Keratinocyte (primary cell): ENCODE measurements at regions not wholly inside any gene's neighbourhood (a gene's known extent, or its start where the extent isn't known, plus 50 kb on each side); places are given as distances from the start of the nearest gene placed in this dataset.
"Not testable (repeated sequence)": the region's sequence is repeated elsewhere in the genome, so short reads cannot be mapped to it uniquely, and the experiment has no call there.

Source experiments
- DNase-seq: peaks from one replicate; pipeline ENCODE4 v3.0.0-alpha.2; 2011; ENCODE audit warnings: low read depth, missing footprints, low spot score
- FAIRE-seq: peaks from 2 replicates; lab custom pipeline; 2011; peaks lifted over from hg19 to GRCh38; lab: Jason Lieb, UNC
- H2AFZ ChIP-seq: 2 replicates; pipeline ENCODE4 v1.6.0; 2012; ENCODE audit warnings: low read length, control low read depth, inconsistent platforms; ENCODE audit not compliant: control insufficient read depth
- H3K27ac ChIP-seq: 2 replicates; pipeline ENCODE4 v1.5.1; 2011; ENCODE audit warnings: low read length; ENCODE audit not compliant: control insufficient read depth, insufficient read depth
- H3K27me3 ChIP-seq: 3 replicates; pipeline ENCODE4 v1.6.0; 2011; ENCODE audit warnings: low read length; ENCODE audit not compliant: control insufficient read depth, insufficient read depth; ENCODE audit errors: extremely low read depth
- H3K36me3 ChIP-seq, 2 experiments: 2 replicates in 1 of 2; 3 replicates in 1 of 2; pipeline ENCODE4 v1.5.1; 2011; ENCODE audit warnings: low read length in 2 of 2, mild to moderate bottlenecking in 1 of 2; ENCODE audit not compliant: control insufficient read depth in 2 of 2, insufficient read depth in 2 of 2; ENCODE audit errors: extremely low read depth in 1 of 2
- H3K4me1 ChIP-seq: 3 replicates; pipeline ENCODE4 v1.5.1; 2011; ENCODE audit warnings: low read length; ENCODE audit not compliant: control insufficient read depth, insufficient read depth; ENCODE audit errors: extremely low read depth
- H3K4me2 ChIP-seq: 3 replicates; pipeline ENCODE4 v1.6.0; 2011; ENCODE audit warnings: low read depth, low read length; ENCODE audit not compliant: control insufficient read depth, insufficient read depth; ENCODE audit errors: extremely low read depth
- H3K4me3 ChIP-seq, 3 experiments: fragments of 200-600 bp in 1 of 3; sonication (generic) in 1 of 3; 2 replicates in 2 of 3; 3 replicates in 1 of 3; pipeline ENCODE4 v1.5.1; 2011 to 2016; ENCODE audit warnings: low read length in 3 of 3, mild to moderate bottlenecking in 3 of 3, control low read depth in 2 of 3, inconsistent platforms in 1 of 3, low read depth in 1 of 3, mixed read lengths in 1 of 3, mixed run types in 1 of 3, moderate library complexity in 1 of 3; ENCODE audit not compliant: control insufficient read depth in 2 of 3, insufficient read depth in 2 of 3; ENCODE audit errors: extremely low read depth in 1 of 3
- H3K79me2 ChIP-seq: 2 replicates; pipeline ENCODE4 v1.6.0; 2012; ENCODE audit warnings: low read length; ENCODE audit not compliant: control insufficient read depth, insufficient read depth
- H3K9ac ChIP-seq: 3 replicates; pipeline ENCODE4 v1.6.0; 2011; ENCODE audit warnings: low read length; ENCODE audit not compliant: control insufficient read depth, insufficient read depth; ENCODE audit errors: extremely low read depth
- H3K9me1 ChIP-seq: 3 replicates; pipeline ENCODE4 v1.6.0; 2011; ENCODE audit warnings: low read length; ENCODE audit not compliant: control insufficient read depth, insufficient read depth; ENCODE audit errors: extremely low read depth
- H3K9me3 ChIP-seq: 2 replicates; pipeline ENCODE4 v1.5.1; 2012; ENCODE audit warnings: low read depth, low read length; ENCODE audit not compliant: control insufficient read depth
- H4K20me1 ChIP-seq: 3 replicates; pipeline ENCODE4 v1.6.0; 2011; ENCODE audit warnings: low read length; ENCODE audit not compliant: control insufficient read depth, insufficient read depth; ENCODE audit errors: extremely low read depth
- EZH2 ChIP-seq: IDR thresholded peaks from one replicate; pipeline ENCODE4 v1.6.1; 2012; ENCODE audit warnings: inconsistent platforms, mild to moderate bottlenecking, low read length, moderate library complexity
- dilution Hi-C: fragments of 300-500 bp; cut with MboI; formaldehyde crosslinking; loops from one replicate; pipeline ENCODE4 v1.7.0; 2020; ENCODE audit warnings: low sequenced_read_pairs; ENCODE audit not compliant: extremely low pct_ligation_motif_present
- TF ChIP-seq, protein P1 (sequence below), 3 experiments: IDR thresholded peaks in 1 of 3; conservative IDR thresholded peaks in 1 of 3; optimal IDR thresholded peaks in 1 of 3; 2 replicates in 2 of 3; 3 replicates in 1 of 3; pipeline versions ENCODE3 to v1.5.1; 2011; ENCODE audit warnings: low read length in 3 of 3, mild to moderate bottlenecking in 3 of 3, moderate library complexity in 2 of 3, control low read depth in 1 of 3, inconsistent platforms in 1 of 3; ENCODE audit not compliant: insufficient read depth in 2 of 3; ENCODE audit errors: extremely low read depth in 1 of 3

DNA sequence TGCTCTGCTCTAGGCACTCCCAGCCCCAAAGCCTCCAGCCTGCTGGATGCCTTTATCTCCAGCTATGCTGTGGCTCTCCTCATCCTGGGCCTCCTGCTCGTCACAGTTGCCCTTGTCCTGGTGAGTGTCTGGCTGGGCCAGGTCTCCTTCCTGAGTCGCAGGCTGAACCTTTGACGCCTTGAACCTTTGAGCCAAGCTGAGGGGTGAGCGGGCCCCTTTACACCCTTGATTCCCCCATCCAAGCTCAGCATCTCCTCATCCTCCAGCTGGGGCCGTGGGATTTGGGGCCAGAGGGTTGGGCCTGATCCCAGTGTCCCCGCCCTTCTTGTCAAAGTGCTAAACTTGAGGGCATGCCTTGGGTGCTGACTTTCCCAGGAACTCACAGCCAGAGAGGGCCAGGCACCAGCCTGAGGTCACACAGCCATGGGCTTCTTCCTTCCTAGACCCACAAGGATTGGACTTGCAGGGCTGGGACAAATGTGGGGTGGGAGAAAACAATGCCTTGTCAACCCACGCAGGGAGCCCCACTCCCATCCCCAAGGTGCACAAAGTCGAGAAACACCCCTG is 137.0 kb downstream of the TBC1D2B start:
- DNase-seq (no peak), FAIRE-seq (no peak)
- no peak overlapping the region for H3K9ac ChIP-seq
- H3K79me2 ChIP-seq: no peaks in the 10 kb centered on the region
- no peak overlapping the region for H3K27ac ChIP-seq
- dilution Hi-C loops: no loop called here
- no peaks in the 10 kb centered on the region for H3K36me3 ChIP-seq
- TF ChIP-seq, protein P1, sequence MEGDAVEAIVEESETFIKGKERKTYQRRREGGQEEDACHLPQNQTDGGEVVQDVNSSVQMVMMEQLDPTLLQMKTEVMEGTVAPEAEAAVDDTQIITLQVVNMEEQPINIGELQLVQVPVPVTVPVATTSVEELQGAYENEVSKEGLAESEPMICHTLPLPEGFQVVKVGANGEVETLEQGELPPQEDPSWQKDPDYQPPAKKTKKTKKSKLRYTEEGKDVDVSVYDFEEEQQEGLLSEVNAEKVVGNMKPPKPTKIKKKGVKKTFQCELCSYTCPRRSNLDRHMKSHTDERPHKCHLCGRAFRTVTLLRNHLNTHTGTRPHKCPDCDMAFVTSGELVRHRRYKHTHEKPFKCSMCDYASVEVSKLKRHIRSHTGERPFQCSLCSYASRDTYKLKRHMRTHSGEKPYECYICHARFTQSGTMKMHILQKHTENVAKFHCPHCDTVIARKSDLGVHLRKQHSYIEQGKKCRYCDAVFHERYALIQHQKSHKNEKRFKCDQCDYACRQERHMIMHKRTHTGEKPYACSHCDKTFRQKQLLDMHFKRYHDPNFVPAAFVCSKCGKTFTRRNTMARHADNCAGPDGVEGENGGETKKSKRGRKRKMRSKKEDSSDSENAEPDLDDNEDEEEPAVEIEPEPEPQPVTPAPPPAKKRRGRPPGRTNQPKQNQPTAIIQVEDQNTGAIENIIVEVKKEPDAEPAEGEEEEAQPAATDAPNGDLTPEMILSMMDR (optimal IDR thresholded peaks at IDR 0.05 in 1 of 3, IDR thresholded peaks at IDR 0.05 in 1 of 3, conservative IDR thresholded peaks at IDR 0.05 in 1 of 3; ENCODE audit: extremely low read depth in 1 of 3, insufficient read depth in 2 of 3, low read length in 3 of 3): no peak
- no peak for TF ChIP-seq EZH2
- H3K4me3 ChIP-seq: no peak overlapping the region
- no peak overlapping the region for H3K4me2 ChIP-seq
- no peaks in the 10 kb centered on the region for H4K20me1 ChIP-seq
- no peaks in the 10 kb centered on the region for H3K9me1 ChIP-seq
- no peaks in the 10 kb centered on the region for H3K4me1 ChIP-seq
- no peaks in the 10 kb centered on the region for H3K27me3 ChIP-seq
- H2AFZ ChIP-seq: no peak overlapping the region
- no peaks in the 10 kb centered on the region for H3K9me3 ChIP-seq

DNA sequence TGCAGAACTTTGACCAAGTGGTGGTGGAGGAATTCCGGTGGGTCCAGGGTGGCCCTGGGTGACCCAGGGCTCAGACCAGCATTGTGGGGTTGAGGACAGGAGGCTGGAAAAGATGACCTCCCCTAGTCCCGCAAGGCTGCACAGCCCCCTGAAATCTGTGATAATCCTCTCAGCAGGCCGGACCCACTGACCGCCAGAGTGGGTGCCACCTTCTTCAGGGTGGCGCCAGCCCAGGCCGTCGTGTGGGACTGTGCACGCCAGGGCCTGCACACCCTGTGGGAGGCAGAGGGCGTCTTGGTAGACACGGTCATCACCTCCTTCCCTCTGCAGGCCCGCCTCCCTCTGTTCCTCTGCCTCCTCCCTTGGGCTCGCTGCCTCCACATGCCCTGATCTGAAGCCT is 137.7 kb downstream of the TBC1D2B start:
- no peaks in the 10 kb centered on the region for H4K20me1 ChIP-seq
- H3K27ac ChIP-seq: no peak overlapping the region
- H3K9me1 ChIP-seq: no peaks in the 10 kb centered on the region
- no peaks in the 10 kb centered on the region for H3K4me1 ChIP-seq
- no peak for FAIRE-seq
- H3K9ac ChIP-seq: no peak overlapping the region
- dilution Hi-C loops: no loop called here
- no peak overlapping the region for H3K4me2 ChIP-seq
- H3K4me3 ChIP-seq: no peak overlapping the region
- no peaks in the 10 kb centered on the region for H3K9me3 ChIP-seq
- H3K36me3 ChIP-seq: no peaks in the 10 kb centered on the region
- no peaks in the 10 kb centered on the region for H3K27me3 ChIP-seq
- TF ChIP-seq, protein P1 (optimal IDR thresholded peaks at IDR 0.05 in 1 of 3, IDR thresholded peaks at IDR 0.05 in 1 of 3, conservative IDR thresholded peaks at IDR 0.05 in 1 of 3; ENCODE audit: extremely low read depth in 1 of 3, insufficient read depth in 2 of 3, low read length in 3 of 3): no peak
- TF ChIP-seq EZH2: no peak
- H2AFZ ChIP-seq: no peak overlapping the region
- no peaks in the 10 kb centered on the region for H3K79me2 ChIP-seq
- no peak for DNase-seq

DNA sequence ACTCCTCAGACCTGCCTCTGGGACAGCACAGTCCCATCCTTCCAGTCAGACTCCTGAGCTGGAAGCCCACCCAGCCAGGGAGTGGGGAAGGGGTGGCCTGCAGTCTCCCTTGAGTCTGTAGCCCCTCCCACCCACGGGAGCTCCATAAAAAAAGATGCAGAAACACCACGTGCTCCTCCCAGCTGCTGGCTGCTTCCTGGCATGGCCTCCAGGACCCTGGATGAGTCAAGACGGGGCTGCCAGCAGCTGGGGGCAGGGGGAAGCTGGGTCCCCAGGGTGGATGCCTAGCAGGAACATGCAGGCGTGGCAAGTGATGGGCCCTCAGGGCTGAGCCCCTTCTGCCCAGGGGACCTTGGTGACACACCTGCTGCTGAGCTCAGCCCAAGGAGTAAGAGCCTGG is 138.5 kb downstream of the TBC1D2B start:
- H3K4me2 ChIP-seq, H3K36me3 ChIP-seq, H3K79me2 ChIP-seq, H3K4me3 ChIP-seq, H3K27me3 ChIP-seq, H2AFZ ChIP-seq, H3K9ac ChIP-seq, DNase-seq, FAIRE-seq, dilution Hi-C loops, H3K9me3 ChIP-seq, H3K4me1 ChIP-seq, H3K27ac ChIP-seq, H3K9me1 ChIP-seq, H4K20me1 ChIP-seq: not testable (repeated sequence)

DNA sequence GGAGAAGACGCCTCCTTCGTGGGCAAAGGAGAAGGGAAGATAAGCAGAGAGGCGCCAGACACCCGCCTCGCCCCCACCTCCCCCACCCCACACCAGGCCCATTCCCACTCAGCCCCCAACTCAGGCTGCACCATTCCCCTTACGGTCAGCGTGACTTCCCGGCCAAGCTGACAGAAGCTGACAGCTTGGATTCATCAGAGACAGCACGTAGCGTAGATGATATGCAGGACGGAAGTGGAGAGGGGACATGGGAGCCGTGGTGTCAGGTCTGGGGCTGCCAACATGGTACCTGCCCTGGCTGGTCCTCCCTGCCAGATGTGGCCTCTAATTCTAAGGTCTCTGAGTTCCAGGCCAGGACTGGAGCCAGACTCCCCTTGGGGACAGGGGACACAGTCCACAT is 139.0 kb downstream of the TBC1D2B start:
- H3K9me3 ChIP-seq, H3K27me3 ChIP-seq, FAIRE-seq, H4K20me1 ChIP-seq, H2AFZ ChIP-seq, dilution Hi-C loops, H3K27ac ChIP-seq, H3K36me3 ChIP-seq, H3K9ac ChIP-seq, H3K4me2 ChIP-seq, DNase-seq, H3K9me1 ChIP-seq, H3K79me2 ChIP-seq, H3K4me1 ChIP-seq, H3K4me3 ChIP-seq: not testable (repeated sequence)
